HepG2 (cell line): ENCODE measurements at regions not wholly inside any gene's neighbourhood (a gene's known extent, or its start where the extent isn't known, plus 50 kb on each side); places are given as distances from the start of the nearest gene placed in this dataset.

ENCODE experiments used
- CREB3 ChIP-seq: sonication (generic); formaldehyde crosslinking; IDR thresholded peaks from 2 replicates; pipeline ENCODE4 v1.5.0; 2020; ENCODE audit warnings: missing genetic modification reagents
- GMEB1 ChIP-seq: sonication (generic); formaldehyde crosslinking; IDR thresholded peaks from 2 replicates; pipeline ENCODE4 v1.5.1; 2020; ENCODE audit warnings: missing genetic modification reagents, mild to moderate bottlenecking, borderline replicate concordance
- MEIS2 ChIP-seq: sonication (generic); formaldehyde crosslinking; IDR thresholded peaks from 2 replicates; pipeline ENCODE4 v1.9.0; 2021; ENCODE audit warnings: mild to moderate bottlenecking, missing genetic modification reagents
- PRPF4 ChIP-seq: fragments of 200-400 bp; formaldehyde crosslinking; IDR thresholded peaks from 2 replicates; pipeline ENCODE4 v1.6.1; 2016; ENCODE audit warnings: low read length, low read depth; ENCODE audit not compliant: poor library complexity, severe bottlenecking
- RXRB ChIP-seq: IDR thresholded peaks from 2 replicates; pipeline ENCODE4 v1.6.1; 2016; ENCODE audit warnings: borderline replicate concordance, missing genetic modification reagents, missing compliant biosample characterization
- SAFB2 ChIP-seq: sonication (generic); formaldehyde crosslinking; IDR thresholded peaks from 2 replicates; pipeline ENCODE4 v1.5.1; 2020; ENCODE audit warnings: missing genetic modification reagents, low read depth, mild to moderate bottlenecking, borderline replicate concordance
- SRY ChIP-seq: sonication (generic); formaldehyde crosslinking; IDR thresholded peaks from 2 replicates; pipeline ENCODE4 v1.8.0; 2022; ENCODE audit warnings: mild to moderate bottlenecking, missing genetic modification reagents
- ZBTB2 ChIP-seq: sonication (generic); formaldehyde crosslinking; IDR thresholded peaks from 2 replicates; pipeline ENCODE4 v1.8.0; 2022; ENCODE audit warnings: low read depth, missing genetic modification reagents
- ZHX1 ChIP-seq: sonication (generic); formaldehyde crosslinking; IDR thresholded peaks from 2 replicates; pipeline ENCODE4 v1.8.1; 2022; ENCODE audit warnings: low read depth, mild to moderate bottlenecking, missing genetic modification reagents
- ZMAT5 ChIP-seq: sonication (generic); formaldehyde crosslinking; IDR thresholded peaks from 2 replicates; pipeline ENCODE4 v1.5.0; 2020; ENCODE audit warnings: mild to moderate bottlenecking, low read depth, missing genetic modification reagents, borderline replicate concordance
- ZNF234 ChIP-seq: sonication (generic); formaldehyde crosslinking; conservative IDR thresholded peaks from 2 replicates; pipeline ENCODE4 v1.5.1; 2020; ENCODE audit warnings: mild to moderate bottlenecking, missing genetic modification reagents
- ZNF441 ChIP-seq: sonication (generic); formaldehyde crosslinking; IDR thresholded peaks from 2 replicates; pipeline ENCODE4 v1.7.0; 2021; ENCODE audit warnings: missing genetic modification reagents, borderline replicate concordance
- ZNF501 ChIP-seq: sonication (generic); formaldehyde crosslinking; IDR thresholded peaks from 2 replicates; pipeline ENCODE4 v1.5.1; 2020; ENCODE audit warnings: mild to moderate bottlenecking, moderate library complexity, missing genetic modification reagents

GRCh38 chr20:40284611-40285010 lies 404.4 kb downstream of the MAFB start (continued):
- no peak for TF ChIP-seq ZHX1 (CRISPR knock-in tag)
- TF ChIP-seq ZMAT5 (CRISPR knock-in tag) = no peak
- TF ChIP-seq ZNF501 (CRISPR knock-in tag) = no peak
- no peak for TF ChIP-seq SAFB2 (CRISPR knock-in tag)
- TF ChIP-seq ZNF234 (CRISPR knock-in tag) = no peak
- no peak for TF ChIP-seq CREB3
- no peak for TF ChIP-seq PRPF4
- TF ChIP-seq RXRB (CRISPR knock-in tag) = no peak
- TF ChIP-seq ZBTB2 (CRISPR knock-in tag) = no peak
- no peak for TF ChIP-seq MEIS2 (CRISPR knock-in tag)
- no peak for TF ChIP-seq SRY (CRISPR knock-in tag)
- TF ChIP-seq GMEB1 (CRISPR knock-in tag) = no peak
- no peak for TF ChIP-seq ZNF441
- TF ChIP-seq, all 625 proteins: peak for 0
